Activated naive CD8-positive, alpha-beta T cell (primary cell): ENCODE measurements at regions not wholly inside any gene's neighbourhood (a gene's known extent, or its start where the extent isn't known, plus 50 kb on each side); places are given as distances from the start of the nearest gene placed in this dataset.

Source experiments
- H3K27ac Mint-ChIP-seq: one replicate; pipeline ENCODE4 v1.8.0; 2021; ENCODE audit warnings: mixed read lengths
- H3K27me3 Mint-ChIP-seq: one replicate; pipeline ENCODE4 v1.8.0; 2021; ENCODE audit warnings: mixed read lengths
- H3K36me3 Mint-ChIP-seq: one replicate; pipeline ENCODE4 v1.8.0; 2021; ENCODE audit warnings: mixed read lengths
- H3K4me1 Mint-ChIP-seq: one replicate; pipeline ENCODE4 v1.8.0; 2021; ENCODE audit warnings: low read depth, mixed read lengths
- H3K4me3 Mint-ChIP-seq: one replicate; pipeline ENCODE4 v1.8.0; 2021; ENCODE audit warnings: mild to moderate bottlenecking, mixed read lengths
- H3K9me3 Mint-ChIP-seq: one replicate; pipeline ENCODE4 v1.8.0; 2021; ENCODE audit warnings: low read depth, mixed read lengths

DNA sequence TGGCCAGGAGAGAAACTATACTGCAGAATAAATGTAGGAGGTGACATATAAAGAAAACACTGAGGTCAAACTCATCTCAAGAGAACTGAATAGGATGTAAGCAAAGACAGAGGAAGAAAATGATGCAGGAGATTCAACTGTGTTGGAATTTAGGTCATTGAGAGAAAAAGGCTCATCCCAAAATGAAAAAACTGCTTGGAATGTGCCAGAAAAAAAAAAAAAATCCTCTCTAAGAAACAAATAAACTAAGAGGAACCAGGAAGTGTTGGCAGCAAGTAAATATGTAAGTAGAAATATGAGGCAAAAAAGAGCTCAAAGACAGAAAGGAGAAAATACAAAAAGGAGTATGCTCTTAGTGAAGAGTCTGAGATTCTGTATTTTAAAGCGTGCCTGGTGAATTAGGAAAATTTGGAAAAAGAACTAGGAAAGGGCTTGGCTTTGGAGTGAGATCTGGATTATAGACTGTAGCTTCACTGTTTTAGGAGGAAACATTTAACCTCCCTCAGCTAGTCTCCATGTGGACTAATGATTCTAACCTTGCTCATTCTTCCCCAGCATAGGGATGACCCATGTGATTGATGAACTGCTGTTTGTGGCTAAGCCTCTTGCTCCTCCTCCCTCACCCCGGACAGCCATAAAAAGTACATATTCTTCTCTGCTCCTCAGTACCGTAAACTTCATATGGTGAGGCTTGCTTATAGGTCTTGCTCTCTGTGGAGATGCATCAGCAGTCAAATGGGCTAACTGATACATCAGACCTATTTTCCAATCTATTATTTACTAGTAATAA, 185.6 kb upstream of the POU5F2 start:
- Mint-ChIP-seq H3K27ac (no peak overlapping the region), H3K4me3 (no peak overlapping the region), H3K36me3 (peaks cover 12% of the 10 kb centered on the region), H3K9me3 (no peaks in the 10 kb centered on the region), H3K4me1 (no peaks in the 10 kb centered on the region), H3K27me3 (no peaks in the 10 kb centered on the region)

DNA sequence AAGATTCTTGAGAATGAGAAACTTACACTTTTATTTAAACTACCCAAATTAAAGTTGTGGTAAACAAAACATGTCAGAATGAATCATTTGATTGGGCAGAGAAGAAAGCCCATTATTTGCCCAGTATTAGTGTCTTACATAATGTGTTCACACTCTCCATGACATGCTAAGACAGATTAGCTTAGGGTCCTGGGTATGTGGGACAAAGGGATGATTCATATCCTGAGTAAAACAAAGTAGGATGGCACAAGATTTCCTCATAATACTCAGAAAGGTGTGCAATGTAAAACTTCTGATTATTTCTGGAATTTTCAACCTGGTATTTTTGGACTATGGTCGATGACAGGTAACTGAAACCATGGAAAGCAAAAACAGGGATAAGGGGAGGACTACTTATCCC, 183.9 kb upstream of the POU5F2 start:
- no peak overlapping the region for H3K27ac Mint-ChIP-seq
- no peaks in the 10 kb centered on the region for H3K9me3 Mint-ChIP-seq
- H3K4me3 Mint-ChIP-seq = no peak overlapping the region
- no peaks in the 10 kb centered on the region for H3K4me1 Mint-ChIP-seq
- H3K27me3 Mint-ChIP-seq = no peaks in the 10 kb centered on the region
- H3K36me3 Mint-ChIP-seq = peaks cover 14% of the 10 kb centered on the region

GRCh38 chr5:93924628-93925027, 183.2 kb upstream of the POU5F2 start:
- Mint-ChIP-seq H3K36me3 (peaks cover 12% of the 10 kb centered on the region), H3K9me3 (no peaks in the 10 kb centered on the region)

DNA sequence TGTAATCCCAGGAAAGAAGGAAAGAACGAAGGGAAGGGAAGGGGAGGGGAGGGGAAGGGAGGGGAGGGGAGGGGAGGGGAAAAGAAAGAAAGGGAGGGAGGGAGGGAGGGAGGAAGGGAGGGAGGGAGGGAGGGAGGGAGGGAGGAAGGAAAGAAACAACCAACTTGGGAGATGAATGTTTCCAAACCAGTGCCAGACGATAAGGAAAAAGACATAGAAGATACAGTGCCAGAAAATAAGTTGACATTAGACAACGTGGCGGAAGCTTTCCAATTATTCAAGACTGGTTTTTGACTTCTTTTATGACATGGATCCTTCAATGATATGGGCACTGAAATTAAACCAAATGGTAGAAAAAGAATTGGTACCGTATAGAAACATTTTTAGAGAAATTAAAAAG, 181.2 kb upstream of the POU5F2 start:
- Mint-ChIP-seq H3K27me3 (no peaks in the 10 kb centered on the region), H3K4me1 (no peaks in the 10 kb centered on the region), H3K27ac (no peak overlapping the region), H3K9me3 (no peaks in the 10 kb centered on the region), H3K36me3 (peaks cover 12% of the 10 kb centered on the region), H3K4me3 (no peak overlapping the region)

More at GRCh38 chr5:93924628-93925027, 183.2 kb upstream of the POU5F2 start:
- no peaks in the 10 kb centered on the region for H3K4me1 Mint-ChIP-seq
- H3K4me3 Mint-ChIP-seq = no peak overlapping the region
- H3K27me3 Mint-ChIP-seq = no peaks in the 10 kb centered on the region
- H3K27ac Mint-ChIP-seq = no peak overlapping the region

- Mint-ChIP-seq H3K27me3 (no peaks in the 10 kb centered on the region), H3K36me3 (peaks cover 6% of the 10 kb centered on the region), H3K4me3 (no peak overlapping the region), H3K9me3 (no peaks in the 10 kb centered on the region), H3K27ac (no peak overlapping the region), H3K4me1 (no peaks in the 10 kb centered on the region)
These were observed 179.6 kb upstream of the POU5F2 start for GRCh38 chr5:93921001-93921400.

- Mint-ChIP-seq H3K27ac (no peak overlapping the region), H3K4me3 (no peak overlapping the region), H3K9me3 (no peaks in the 10 kb centered on the region), H3K36me3 (peaks cover 6% of the 10 kb centered on the region), H3K27me3 (no peaks in the 10 kb centered on the region), H3K4me1 (no peaks in the 10 kb centered on the region)
These were observed 175.5 kb upstream of the POU5F2 start for GRCh38 chr5:93916872-93917271.

DNA sequence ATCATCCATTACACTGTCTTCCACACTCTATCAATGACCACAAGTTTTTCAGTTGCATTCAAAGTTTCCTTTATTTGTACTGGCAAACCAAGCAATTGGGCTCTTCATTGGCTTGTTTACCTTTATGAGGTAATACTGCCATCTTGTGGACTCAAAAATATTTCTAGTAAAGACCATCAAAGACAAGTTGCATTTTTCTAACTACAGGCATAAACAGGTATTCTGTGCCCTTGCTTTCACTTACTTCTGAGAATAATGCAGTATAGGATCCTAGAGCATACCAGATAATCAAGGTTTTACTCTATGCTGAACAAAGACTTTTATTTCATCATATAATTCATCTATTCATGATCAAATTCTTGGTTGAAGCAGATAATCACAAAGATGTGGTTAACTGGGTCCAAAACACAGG, 173.7 kb upstream of the POU5F2 start:
- H3K27me3 Mint-ChIP-seq = no peaks in the 10 kb centered on the region
- peaks cover 4% of the 10 kb centered on the region for H3K36me3 Mint-ChIP-seq
- no peak overlapping the region for H3K4me3 Mint-ChIP-seq
- H3K27ac Mint-ChIP-seq = no peak overlapping the region
- H3K4me1 Mint-ChIP-seq = no peaks in the 10 kb centered on the region
- no peaks in the 10 kb centered on the region for H3K9me3 Mint-ChIP-seq

DNA sequence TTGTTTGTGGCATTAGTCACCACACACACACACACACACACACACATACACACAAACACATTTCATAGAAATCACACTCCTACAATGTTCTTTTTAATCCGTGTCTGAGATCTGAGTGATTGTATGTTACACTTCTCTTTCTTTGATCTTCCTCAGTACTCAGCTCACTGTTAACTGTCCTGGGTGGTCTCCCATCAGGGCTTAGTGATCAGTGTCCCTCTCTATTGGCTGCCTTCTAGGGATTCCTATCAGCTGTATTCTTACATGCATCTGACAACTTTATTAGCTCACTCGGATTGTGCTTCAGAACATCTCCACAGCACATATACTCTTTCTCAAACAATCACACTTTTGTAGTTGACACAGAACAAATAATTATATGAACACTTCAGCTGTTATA, 170.2 kb upstream of the POU5F2 start:
- no peaks in the 10 kb centered on the region for H3K4me1 Mint-ChIP-seq
- H3K9me3 Mint-ChIP-seq = no peaks in the 10 kb centered on the region
- no peak overlapping the region for H3K27ac Mint-ChIP-seq
- H3K36me3 Mint-ChIP-seq = no peaks in the 10 kb centered on the region
- H3K4me3 Mint-ChIP-seq = no peak overlapping the region
- H3K27me3 Mint-ChIP-seq = no peaks in the 10 kb centered on the region

- H3K27ac Mint-ChIP-seq = no peak overlapping the region
- peaks cover 3% of the 10 kb centered on the region for H3K36me3 Mint-ChIP-seq
- H3K4me3 Mint-ChIP-seq = no peak overlapping the region
- no peaks in the 10 kb centered on the region for H3K9me3 Mint-ChIP-seq
- no peaks in the 10 kb centered on the region for H3K4me1 Mint-ChIP-seq
- H3K27me3 Mint-ChIP-seq = no peaks in the 10 kb centered on the region
These were observed 168.0 kb upstream of the POU5F2 start for GRCh38 chr5:93909356-93909755.

- no peaks in the 10 kb centered on the region for H3K27me3 Mint-ChIP-seq
- no peaks in the 10 kb centered on the region for H3K9me3 Mint-ChIP-seq
- peaks cover 3% of the 10 kb centered on the region for H3K36me3 Mint-ChIP-seq
- no peak overlapping the region for H3K4me3 Mint-ChIP-seq
- no peaks in the 10 kb centered on the region for H3K4me1 Mint-ChIP-seq
- no peak overlapping the region for H3K27ac Mint-ChIP-seq
These were observed 163.5 kb upstream of the POU5F2 start for GRCh38 chr5:93904917-93905316.

GRCh38 chr5:93902288-93902687, 160.9 kb upstream of the POU5F2 start:
- Mint-ChIP-seq H3K4me3 (no peak overlapping the region), H3K9me3 (no peaks in the 10 kb centered on the region), H3K36me3 (peaks cover 3% of the 10 kb centered on the region), H3K27me3 (no peaks in the 10 kb centered on the region), H3K27ac (no peak overlapping the region), H3K4me1 (no peaks in the 10 kb centered on the region)

GRCh38 chr5:93899026-93899600, 157.7 kb upstream of the POU5F2 start:
- Mint-ChIP-seq H3K27ac (no peak overlapping the region), H3K4me3 (no peak overlapping the region), H3K4me1 (no peaks in the 10 kb centered on the region), H3K27me3 (no peaks in the 10 kb centered on the region), H3K36me3 (no peaks in the 10 kb centered on the region), H3K9me3 (no peaks in the 10 kb centered on the region)

GRCh38 chr5:93894601-93895354, 153.4 kb upstream of the POU5F2 start:
- H3K27ac Mint-ChIP-seq = no peak overlapping the region
- peaks cover 3% of the 10 kb centered on the region for H3K36me3 Mint-ChIP-seq
- no peak overlapping the region for H3K4me3 Mint-ChIP-seq
- no peaks in the 10 kb centered on the region for H3K4me1 Mint-ChIP-seq
- no peaks in the 10 kb centered on the region for H3K27me3 Mint-ChIP-seq
- no peaks in the 10 kb centered on the region for H3K9me3 Mint-ChIP-seq

DNA sequence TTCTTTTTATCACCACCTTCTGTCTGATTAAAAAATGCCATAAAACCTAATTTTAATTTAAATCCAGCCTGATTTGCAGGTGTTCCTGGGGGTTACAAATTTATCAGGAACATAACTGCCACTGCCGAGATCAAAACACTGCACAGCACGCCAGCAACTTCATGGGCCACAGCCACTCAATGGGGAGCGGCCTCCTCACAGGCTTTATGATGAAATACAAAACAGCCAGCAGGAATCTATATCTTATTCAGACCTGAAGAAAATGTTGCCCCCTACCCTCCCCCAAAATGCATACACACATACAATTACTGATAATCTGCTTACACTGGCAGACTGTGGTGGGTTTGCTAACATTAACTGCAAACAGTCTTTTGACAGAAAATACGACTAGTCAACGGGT, 151.7 kb upstream of the POU5F2 start:
- Mint-ChIP-seq H3K27me3 (no peaks in the 10 kb centered on the region), H3K4me3 (no peak overlapping the region), H3K4me1 (peaks cover 5% of the 10 kb centered on the region), H3K36me3 (peaks cover 3% of the 10 kb centered on the region), H3K27ac (no peak overlapping the region), H3K9me3 (no peaks in the 10 kb centered on the region)

GRCh38 chr5:93892481-93892880, 151.1 kb upstream of the POU5F2 start:
- H3K36me3 Mint-ChIP-seq = peaks cover 3% of the 10 kb centered on the region
- H3K9me3 Mint-ChIP-seq = no peaks in the 10 kb centered on the region
- no peaks in the 10 kb centered on the region for H3K27me3 Mint-ChIP-seq
- no peak overlapping the region for H3K27ac Mint-ChIP-seq
- H3K4me3 Mint-ChIP-seq = no peak overlapping the region
- H3K4me1 Mint-ChIP-seq = peaks cover 8% of the 10 kb centered on the region
